ENCODE measurements at regions not wholly inside any gene's neighbourhood (a gene's known extent, or its start where the extent isn't known, plus 50 kb on each side); places are given as distances from the start of the nearest gene placed in this dataset.
A peak's percentile ranks its signal among the peaks of the same experiment; 100 is the strongest.

DNA sequence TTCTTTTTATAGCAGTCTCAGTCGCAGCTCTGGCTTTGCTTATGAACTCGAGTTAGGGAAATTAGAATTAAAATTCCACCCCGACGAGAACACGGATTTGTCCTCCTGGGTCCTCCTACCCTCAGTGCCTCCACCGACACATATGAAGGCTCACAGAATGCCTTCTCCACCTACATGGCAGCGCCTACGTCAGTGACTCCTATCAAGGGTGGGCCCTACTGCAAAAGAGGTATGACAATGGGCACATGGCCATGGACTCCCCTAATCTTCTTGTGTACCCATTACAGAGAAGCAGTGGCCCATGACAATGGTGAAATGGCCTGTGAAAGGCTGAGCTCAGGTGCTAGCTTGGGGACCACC, 173.0 kb upstream of the TLE3 start:
- DNase-seq (ENCODE audit: low read depth, low spot score) (no peak), ATAC-seq (no peak)
- H3K4me2 ChIP-seq (ENCODE audit: low read length), result peak overlapping the region; percentile 54
- no peaks in the 10 kb centered on the region for H3K79me2 ChIP-seq (ENCODE audit: insufficient read depth, low read length)
- intact Hi-C loops (cut with micrococcal nuclease), result no loop called here
- peaks cover 35% of the 10 kb centered on the region; the same call in 1 of the 2 replicates for H3K27me3 ChIP-seq (ENCODE audit: insufficient read depth, low read length)
- H3K4me1 ChIP-seq (ENCODE audit: control insufficient read depth in 1 of 2, insufficient read depth in 2 of 2, low read length in 2 of 2), result peaks cover 16 to 43% of the 10 kb centered on the region in 2 experiments
- BruUV-seq (replicated peaks), result no TSS peak
- ChIA-PET POLR2A (interaction anchor here (0.6 kb wide), 1 partner anchor 1848 kb away, joined by 4 read pairs; the partner anchor contains the start of gene SENP8), CTCF (no interaction called here), RAD21 (ENCODE audit: low non-redundant PET in 1 of 2, low total read pairs in 2 of 2, uncharacterized antibody in 2 of 2, unreplicated experiment in 2 of 2) (interaction anchor here in 1 of 2 experiments (0.6 to 0.8 kb wide), 2 partner anchors 49 to 801 kb away, joined by 4 to 7 read pairs; no protein-coding TSS in a partner anchor)
- no peak for TF ChIP-seq FOSL1 (IDR thresholded peaks at IDR 0.05; ENCODE audit: low read depth)
- TF ChIP-seq TCF7L2 (IDR thresholded peaks at IDR 0.05; ENCODE audit: borderline replicate concordance, extremely low read depth, insufficient read depth, insufficient read length), result no peak
- TF ChIP-seq JUND (IDR thresholded peaks at IDR 0.05), result no peak
- TF ChIP-seq CEBPB (IDR thresholded peaks at IDR 0.05; ENCODE audit: low read depth), result no peak
- TF ChIP-seq SIN3A (IDR thresholded peaks at IDR 0.05; ENCODE audit: low read depth), result no peak
- no peak for TF ChIP-seq SP1 (IDR thresholded peaks at IDR 0.05; ENCODE audit: low read depth)
- TF ChIP-seq, protein P1, sequence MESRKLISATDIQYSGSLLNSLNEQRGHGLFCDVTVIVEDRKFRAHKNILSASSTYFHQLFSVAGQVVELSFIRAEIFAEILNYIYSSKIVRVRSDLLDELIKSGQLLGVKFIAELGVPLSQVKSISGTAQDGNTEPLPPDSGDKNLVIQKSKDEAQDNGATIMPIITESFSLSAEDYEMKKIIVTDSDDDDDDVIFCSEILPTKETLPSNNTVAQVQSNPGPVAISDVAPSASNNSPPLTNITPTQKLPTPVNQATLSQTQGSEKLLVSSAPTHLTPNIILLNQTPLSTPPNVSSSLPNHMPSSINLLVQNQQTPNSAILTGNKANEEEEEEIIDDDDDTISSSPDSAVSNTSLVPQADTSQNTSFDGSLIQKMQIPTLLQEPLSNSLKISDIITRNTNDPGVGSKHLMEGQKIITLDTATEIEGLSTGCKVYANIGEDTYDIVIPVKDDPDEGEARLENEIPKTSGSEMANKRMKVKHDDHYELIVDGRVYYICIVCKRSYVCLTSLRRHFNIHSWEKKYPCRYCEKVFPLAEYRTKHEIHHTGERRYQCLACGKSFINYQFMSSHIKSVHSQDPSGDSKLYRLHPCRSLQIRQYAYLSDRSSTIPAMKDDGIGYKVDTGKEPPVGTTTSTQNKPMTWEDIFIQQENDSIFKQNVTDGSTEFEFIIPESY (IDR thresholded peaks at IDR 0.05; ENCODE audit: extremely low read depth, insufficient replicate concordance, low read length), result no peak
- no peak for TF ChIP-seq EGR1 (IDR thresholded peaks at IDR 0.05; ENCODE audit: low read depth)
- TF ChIP-seq POLR2AphosphoS5 (IDR thresholded peaks at IDR 0.05; ENCODE audit: low read depth, low read length), result no peak
- H3K9ac ChIP-seq (ENCODE audit: low read length), result no peak overlapping the region
- no peak overlapping the region for H2AFZ ChIP-seq (ENCODE audit: low read depth, low read length, poor library complexity, severe bottlenecking)
- no peak overlapping the region for H3K4me3 ChIP-seq (replicated peaks in 1 of 2; ENCODE audit: low read depth in 1 of 2, low read length in 2 of 2)
- no peaks in the 10 kb centered on the region for H4K20me1 ChIP-seq (ENCODE audit: insufficient read depth)
- H3K36me3 ChIP-seq (ENCODE audit: control insufficient read depth in 1 of 2, insufficient read depth in 2 of 2, low read length in 2 of 2), result no peaks in the 10 kb centered on the region
- no peaks in the 10 kb centered on the region for H3K9me3 ChIP-seq (ENCODE audit: control insufficient read depth in 1 of 2, insufficient read depth in 1 of 2, low read depth in 1 of 2, low read length in 2 of 2)
- no peaks in the 10 kb centered on the region for H3K9me2 ChIP-seq (ENCODE audit: insufficient read depth)
- H3K27ac ChIP-seq (ENCODE audit: low read depth, low read length), result 0 out of 2 replicates have a peak overlapping the region, but pooled peaks have one; percentile 20
